ENCODE measurements at regions not wholly inside any gene's neighbourhood (a gene's known extent, or its start where the extent isn't known, plus 50 kb on each side); places are given as distances from the start of the nearest gene placed in this dataset.

DNA sequence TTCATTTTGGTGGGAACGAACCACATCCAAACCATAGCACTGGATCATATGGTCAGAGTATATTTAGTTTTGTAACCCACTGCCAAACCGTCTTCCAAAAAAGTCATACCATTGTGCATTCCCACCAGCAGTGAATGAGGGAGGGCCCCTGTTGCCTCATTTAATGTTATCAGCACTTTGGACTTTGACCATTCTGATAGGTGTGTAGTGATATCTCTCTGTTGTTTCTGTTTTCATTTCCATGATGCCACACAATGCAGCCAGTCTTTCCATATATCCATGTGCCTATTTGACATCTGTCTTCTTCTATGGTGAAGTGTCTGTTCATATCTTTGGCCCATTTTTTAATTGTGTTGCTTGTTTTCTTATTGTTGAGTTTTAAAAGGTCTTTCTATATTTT is 105.0 kb upstream of the PPP2R2D start:
- TF ChIP-seq, protein P1, sequence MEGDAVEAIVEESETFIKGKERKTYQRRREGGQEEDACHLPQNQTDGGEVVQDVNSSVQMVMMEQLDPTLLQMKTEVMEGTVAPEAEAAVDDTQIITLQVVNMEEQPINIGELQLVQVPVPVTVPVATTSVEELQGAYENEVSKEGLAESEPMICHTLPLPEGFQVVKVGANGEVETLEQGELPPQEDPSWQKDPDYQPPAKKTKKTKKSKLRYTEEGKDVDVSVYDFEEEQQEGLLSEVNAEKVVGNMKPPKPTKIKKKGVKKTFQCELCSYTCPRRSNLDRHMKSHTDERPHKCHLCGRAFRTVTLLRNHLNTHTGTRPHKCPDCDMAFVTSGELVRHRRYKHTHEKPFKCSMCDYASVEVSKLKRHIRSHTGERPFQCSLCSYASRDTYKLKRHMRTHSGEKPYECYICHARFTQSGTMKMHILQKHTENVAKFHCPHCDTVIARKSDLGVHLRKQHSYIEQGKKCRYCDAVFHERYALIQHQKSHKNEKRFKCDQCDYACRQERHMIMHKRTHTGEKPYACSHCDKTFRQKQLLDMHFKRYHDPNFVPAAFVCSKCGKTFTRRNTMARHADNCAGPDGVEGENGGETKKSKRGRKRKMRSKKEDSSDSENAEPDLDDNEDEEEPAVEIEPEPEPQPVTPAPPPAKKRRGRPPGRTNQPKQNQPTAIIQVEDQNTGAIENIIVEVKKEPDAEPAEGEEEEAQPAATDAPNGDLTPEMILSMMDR (IDR thresholded peaks at IDR 0.05), result no peak
- Histone ChIP-seq H3K27ac (no peak overlapping the region), H3K4me3 (no peak overlapping the region)
- no peak for DNase-seq (ENCODE audit: low spot score)

DNA sequence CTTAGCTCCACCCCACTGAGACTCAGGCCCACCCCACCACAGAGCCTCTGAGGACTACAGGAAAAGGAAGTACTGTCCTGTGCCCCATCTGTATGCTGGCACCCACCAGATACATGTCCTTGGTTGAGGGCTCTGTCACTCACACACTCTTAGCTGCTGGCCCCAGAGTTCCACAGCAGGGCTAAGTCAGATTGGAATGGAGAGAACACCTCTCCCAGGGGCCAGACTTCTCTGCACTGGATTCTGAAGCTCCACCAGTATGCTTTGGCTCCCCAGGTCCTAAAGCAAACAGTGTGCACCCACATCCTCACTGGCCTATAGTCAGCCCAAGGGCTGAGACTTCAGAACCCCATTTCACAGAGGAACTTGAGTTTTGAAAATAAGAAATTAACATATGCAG is 103.2 kb upstream of the PPP2R2D start:
- DNase-seq (ENCODE audit: low spot score), result peak; percentile 26

DNA sequence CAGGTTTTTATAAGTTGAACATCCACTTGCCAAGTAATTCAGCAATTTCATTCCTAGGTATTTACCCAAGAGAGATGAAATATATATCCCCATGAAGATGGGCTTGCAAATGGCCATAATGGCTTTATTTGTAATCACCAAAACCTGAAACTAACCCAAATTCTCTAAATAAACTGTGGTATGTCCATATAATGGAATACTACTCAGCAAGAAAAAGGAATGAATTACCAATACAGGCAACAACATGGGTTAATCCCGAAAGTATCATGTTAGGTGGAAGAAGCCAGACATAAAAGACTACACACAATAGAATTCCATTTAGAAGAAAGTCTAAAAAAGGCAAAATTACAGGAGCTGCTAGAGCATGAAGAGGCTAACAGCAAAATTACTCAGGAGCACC is 101.4 kb upstream of the PPP2R2D start:
- Histone ChIP-seq H3K27ac (no peak overlapping the region), H3K4me3 (no peak overlapping the region)
- no peak for DNase-seq (ENCODE audit: low spot score)
- TF ChIP-seq, protein P1 (IDR thresholded peaks at IDR 0.05), result no peak

More for the DNA sequence above, 103.2 kb upstream of the PPP2R2D start:
- TF ChIP-seq, protein P1 (IDR thresholded peaks at IDR 0.05), result no peak
- no peak overlapping the region for H3K27ac ChIP-seq
- no peak overlapping the region for H3K4me3 ChIP-seq

DNA sequence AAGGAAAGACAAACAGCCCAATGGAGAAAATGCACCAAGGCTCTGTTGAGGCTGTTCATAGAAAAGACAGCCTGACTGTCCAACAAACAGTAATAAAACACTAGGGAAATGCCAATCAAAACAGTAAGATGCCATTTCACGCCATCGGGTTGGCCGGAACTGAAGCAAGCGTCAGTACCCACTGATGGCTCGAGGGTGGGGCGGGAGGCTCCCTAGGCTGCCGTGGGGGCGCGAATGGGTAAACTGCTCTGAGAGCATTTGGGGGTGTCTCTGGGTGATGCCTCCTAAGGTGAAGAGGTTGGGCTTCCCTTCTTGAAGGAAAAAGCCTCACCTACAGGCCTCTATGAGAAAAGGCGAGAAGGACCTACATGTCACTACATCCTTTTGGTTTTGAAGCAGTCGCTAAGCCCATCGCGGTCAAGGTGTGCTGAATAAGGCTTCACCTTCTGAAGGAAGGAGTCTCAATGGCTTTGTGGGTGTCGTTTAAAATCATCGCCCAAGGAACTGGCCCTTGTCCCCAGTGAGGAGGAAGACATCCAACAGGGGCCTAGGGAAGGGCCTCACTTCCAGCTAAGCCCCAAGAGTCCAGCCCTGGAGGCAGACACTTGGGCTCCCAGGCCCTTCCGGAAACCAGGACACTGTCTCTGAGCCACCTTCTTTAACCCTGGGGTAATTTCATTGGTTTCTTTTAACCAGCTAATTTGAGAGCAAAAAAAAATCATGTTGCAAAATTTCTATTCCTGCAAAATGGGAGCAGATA is 98.5 kb upstream of the PPP2R2D start:
- no peak overlapping the region for H3K4me3 ChIP-seq
- TF ChIP-seq, protein P1 (IDR thresholded peaks at IDR 0.05), result no peak
- peak; percentile 43 for DNase-seq (ENCODE audit: low spot score)
- H3K27ac ChIP-seq, result no peak overlapping the region

DNA sequence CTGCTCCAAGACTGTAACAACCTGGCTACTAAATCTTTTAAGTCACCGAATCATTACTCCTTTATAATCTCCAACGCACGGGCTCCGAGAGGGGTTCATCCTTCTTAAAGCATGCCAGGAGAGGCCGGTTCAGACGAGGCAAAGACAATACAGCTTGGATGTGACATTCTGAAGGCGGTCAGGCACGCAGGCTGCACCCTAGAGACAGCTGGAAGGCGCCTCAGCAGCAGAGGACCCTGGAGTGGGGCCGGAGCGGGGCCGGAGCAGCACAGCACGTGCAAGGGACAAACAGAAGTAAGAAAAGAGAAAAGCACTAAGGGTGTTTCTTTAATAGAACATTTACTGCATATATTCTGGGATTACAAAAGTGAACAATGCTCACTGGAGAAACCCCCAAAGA is 97.8 kb upstream of the PPP2R2D start:
- Histone ChIP-seq H3K4me3 (no peak overlapping the region), H3K27ac (no peak overlapping the region)
- TF ChIP-seq, protein P1 (IDR thresholded peaks at IDR 0.05), result no peak
- no peak for DNase-seq (ENCODE audit: low spot score)

DNA sequence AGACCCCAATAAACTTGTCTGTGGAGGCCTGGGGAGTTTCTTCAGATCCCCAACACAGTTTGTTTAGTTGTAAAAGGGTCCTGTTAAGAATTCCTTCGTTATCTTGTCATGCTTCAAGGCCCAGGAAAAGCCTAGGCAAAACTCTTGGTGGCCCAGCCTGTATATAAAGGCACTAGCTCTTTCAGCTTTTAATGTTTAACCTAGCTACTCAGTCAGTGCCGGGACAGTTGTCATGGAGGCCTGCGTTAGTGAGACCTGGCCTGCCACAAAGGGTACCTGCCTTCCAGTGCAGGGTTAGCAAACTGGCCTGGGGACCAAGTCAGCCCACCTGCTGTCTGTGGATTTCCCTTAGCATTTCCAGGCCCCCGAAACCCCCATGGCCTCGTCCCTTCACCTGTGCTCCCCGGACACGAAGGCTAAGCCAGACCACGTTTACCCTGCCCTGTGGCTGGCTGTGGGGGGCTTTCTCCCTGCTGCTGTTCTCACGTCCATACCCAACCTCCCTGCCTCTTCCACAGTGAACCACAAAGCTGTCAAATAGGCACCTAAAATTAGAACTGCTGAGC is 96.9 kb upstream of the PPP2R2D start:
- H3K4me3 ChIP-seq, result no peak overlapping the region

More for the DNA sequence above, 96.9 kb upstream of the PPP2R2D start:
- TF ChIP-seq, protein P1 (IDR thresholded peaks at IDR 0.05), result no peak
- H3K27ac ChIP-seq, result no peak overlapping the region
- peak; percentile 33 for DNase-seq (ENCODE audit: low spot score)
